Adrenal gland (tissue), 9 donors: ENCODE measurements at regions not wholly inside any gene's neighbourhood (a gene's known extent, or its start where the extent isn't known, plus 50 kb on each side); places are given as distances from the start of the nearest gene placed in this dataset.

Experiments used
- DNase-seq, 7 donors: peaks; one replicate each; pipeline ENCODE4 v3.0.0-alpha.2; 2019 to 2020
- H3K27ac ChIP-seq, 5 donors: fragments of 200-600 bp; sonication (generic) in 4 of 5; 1 replicate in 3 of 5; 2 replicates in 2 of 5; pipeline versions ENCODE4 v1.5.1 to v1.8.0; 2016 to 2020; ENCODE audit warnings: mild to moderate bottlenecking in 1 of 5
- H3K27me3 ChIP-seq: fragments of 200-600 bp; 2 replicates; pipeline ENCODE4 v1.8.0; 2021
- H3K36me3 ChIP-seq, 2 donors: fragments of 200-600 bp; replicated peaks in 1 of 2; 1 replicate in 1 of 2; 2 replicates in 1 of 2; pipeline versions ENCODE4 v1.5.1 to v1.8.0; 2018 to 2022
- H3K4me1 ChIP-seq, 2 donors: fragments of 200-600 bp; replicated peaks in 1 of 2; 1 replicate in 1 of 2; 2 replicates in 1 of 2; pipeline versions ENCODE4 v1.5.1 to v1.8.0; 2018 to 2021
- H3K4me3 ChIP-seq, 4 donors: fragments of 200-600 bp; sonication (generic) in 3 of 4; one replicate each; pipeline ENCODE4 v1.5.1; 2016 to 2018
- H3K9me3 ChIP-seq, 3 donors: fragments of 200-600 bp; sonication (generic) in 1 of 3; replicated peaks in 1 of 3; 1 replicate in 2 of 3; 2 replicates in 1 of 3; pipeline versions ENCODE4 v1.5.1 to v1.8.0; 2016 to 2021
- POLR2A ChIP-seq, 2 donors: fragments of 450-650 bp; IDR thresholded peaks; one replicate each; pipeline ENCODE4 v1.6.1; 2017; ENCODE audit warnings: antibody characterized with exemption in 2 of 2, mild to moderate bottlenecking in 2 of 2, moderate library complexity in 1 of 2
- WGBS, 4 donors: extraction: QIAGEN DNeasy Blood & Tissue Kit in 2 of 4; methylation state at CpG; one replicate each; pipeline versions ENCODE4 v1.1.5 to v1.1.7; 2013 to 2017; 5-methylcytosine and 5-hydroxymethylcytosine counted together
- intact Hi-C, 2 donors: fragments of 100-400 bp; cut with DNase I; formaldehyde crosslinking; loops; one replicate each; pipeline versions ENCODE4 v1.14.1 to v1.15.0; 2022 to 2023
- TF ChIP-seq, protein P1 (sequence below), 6 experiments: fragments of 450-650 bp in 4 of 6; fragments of 200-600 bp in 2 of 6; sonication (generic) in 1 of 6; IDR thresholded peaks; 1 replicate in 5 of 6; 2 replicates in 1 of 6; pipeline versions ENCODE4 v1.5.1 to v1.8.0; 2016 to 2021; ENCODE audit warnings: antibody characterized with exemption in 6 of 6, mild to moderate bottlenecking in 2 of 6, moderate library complexity in 1 of 6
- donor health status: healthy with polysubstance abuse.
- donor health status: Bipolar disorder and iron deficiency.
- donor health status: DM: yes; HTN: yes; CAD: no.
- donor health status: DM: no; HTN: no; CAD: no.
- donor health status: DM: no; HTN: no; CAD: no.

DNA sequence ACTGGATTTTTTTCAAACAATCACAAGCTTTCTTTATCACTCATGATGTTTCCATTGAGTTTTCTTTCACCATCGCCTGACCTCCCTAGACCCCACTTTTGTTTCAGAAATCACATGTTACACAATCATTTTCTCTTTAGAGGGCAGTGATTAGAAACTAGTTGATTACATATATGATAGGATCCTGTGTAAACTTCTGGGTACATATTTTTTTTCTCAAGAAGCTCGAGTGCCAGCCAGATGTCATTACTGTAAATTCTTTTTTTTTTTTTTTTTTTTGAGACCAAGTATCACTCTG, 62.4 kb upstream of the PSMA6 start:
- Histone ChIP-seq H3K4me1 (no peaks in the 10 kb centered on the region), H3K4me3 (no peak overlapping the region), H3K27ac (no peak overlapping the region), H3K9me3 (no peaks in the 10 kb centered on the region), H3K36me3 (no peaks in the 10 kb centered on the region), H3K27me3 (no peaks in the 10 kb centered on the region)
- WGBS, 4 donors = 76 to 88% (median 79%) methylated on average over 2 of the region's 2 CpGs
- no peak for TF ChIP-seq POLR2A (IDR thresholded peaks at IDR 0.05)
- TF ChIP-seq, protein P1, sequence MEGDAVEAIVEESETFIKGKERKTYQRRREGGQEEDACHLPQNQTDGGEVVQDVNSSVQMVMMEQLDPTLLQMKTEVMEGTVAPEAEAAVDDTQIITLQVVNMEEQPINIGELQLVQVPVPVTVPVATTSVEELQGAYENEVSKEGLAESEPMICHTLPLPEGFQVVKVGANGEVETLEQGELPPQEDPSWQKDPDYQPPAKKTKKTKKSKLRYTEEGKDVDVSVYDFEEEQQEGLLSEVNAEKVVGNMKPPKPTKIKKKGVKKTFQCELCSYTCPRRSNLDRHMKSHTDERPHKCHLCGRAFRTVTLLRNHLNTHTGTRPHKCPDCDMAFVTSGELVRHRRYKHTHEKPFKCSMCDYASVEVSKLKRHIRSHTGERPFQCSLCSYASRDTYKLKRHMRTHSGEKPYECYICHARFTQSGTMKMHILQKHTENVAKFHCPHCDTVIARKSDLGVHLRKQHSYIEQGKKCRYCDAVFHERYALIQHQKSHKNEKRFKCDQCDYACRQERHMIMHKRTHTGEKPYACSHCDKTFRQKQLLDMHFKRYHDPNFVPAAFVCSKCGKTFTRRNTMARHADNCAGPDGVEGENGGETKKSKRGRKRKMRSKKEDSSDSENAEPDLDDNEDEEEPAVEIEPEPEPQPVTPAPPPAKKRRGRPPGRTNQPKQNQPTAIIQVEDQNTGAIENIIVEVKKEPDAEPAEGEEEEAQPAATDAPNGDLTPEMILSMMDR (IDR thresholded peaks at IDR 0.05) = no peak
- intact Hi-C loops = no loop called here
- DNase-seq = no peak

DNA sequence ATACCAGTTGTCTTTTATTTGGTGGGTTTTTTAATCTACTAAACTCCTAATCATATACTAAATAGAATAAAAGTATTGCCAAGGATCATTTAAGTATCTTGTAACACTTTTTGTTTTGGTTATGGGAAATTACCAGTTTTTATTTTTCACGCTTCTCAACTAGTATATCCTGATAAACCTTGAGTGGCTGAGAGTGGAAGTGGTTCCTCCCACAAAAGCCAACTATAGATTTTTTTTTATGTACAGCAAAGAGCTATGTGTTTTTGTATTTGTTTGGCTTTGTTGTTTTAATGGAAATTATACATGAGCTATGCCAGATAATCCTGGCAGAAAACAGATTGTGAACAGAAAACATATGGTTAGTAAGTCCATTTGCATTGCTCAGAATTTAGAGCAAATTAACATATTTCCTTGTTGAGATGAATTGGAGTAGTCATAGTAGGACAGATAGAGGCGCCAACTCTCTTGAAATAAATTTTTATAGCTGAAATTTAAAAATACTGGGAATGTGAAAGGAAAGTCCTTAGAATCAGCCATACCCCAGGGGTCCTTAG, 60.9 kb upstream of the PSMA6 start:
- no peak overlapping the region for H3K4me3 ChIP-seq
- TF ChIP-seq, protein P1 (IDR thresholded peaks at IDR 0.05) = no peak
- no peak for TF ChIP-seq POLR2A (IDR thresholded peaks at IDR 0.05)
- intact Hi-C loops = no loop called here
- WGBS, 4 donors = 39 to 68% (median 48%) methylated on average over 2 of the region's 2 CpGs
- no peaks in the 10 kb centered on the region for H3K27me3 ChIP-seq
- no peaks in the 10 kb centered on the region for H3K36me3 ChIP-seq
- no peak overlapping the region for H3K27ac ChIP-seq
- no peak for DNase-seq
- H3K9me3 ChIP-seq = no peaks in the 10 kb centered on the region
- H3K4me1 ChIP-seq = no peaks in the 10 kb centered on the region

- H3K4me1 ChIP-seq = no peaks in the 10 kb centered on the region
- H3K9me3 ChIP-seq = no peaks in the 10 kb centered on the region
- 64 to 81% (median 67%) methylated on average over 6 of the region's 6 CpGs for WGBS, 4 donors
- no peaks in the 10 kb centered on the region for H3K27me3 ChIP-seq
- TF ChIP-seq POLR2A (IDR thresholded peaks at IDR 0.05) = no peak
- TF ChIP-seq, protein P1 (IDR thresholded peaks at IDR 0.05) = no peak
- intact Hi-C loops = no loop called here
- H3K27ac ChIP-seq = no peak overlapping the region
- H3K4me3 ChIP-seq = no peak overlapping the region
- no peak for DNase-seq
- no peaks in the 10 kb centered on the region for H3K36me3 ChIP-seq
Measured at GRCh38 chr14:35234012-35234805, 58.0 kb upstream of the PSMA6 start.

DNA sequence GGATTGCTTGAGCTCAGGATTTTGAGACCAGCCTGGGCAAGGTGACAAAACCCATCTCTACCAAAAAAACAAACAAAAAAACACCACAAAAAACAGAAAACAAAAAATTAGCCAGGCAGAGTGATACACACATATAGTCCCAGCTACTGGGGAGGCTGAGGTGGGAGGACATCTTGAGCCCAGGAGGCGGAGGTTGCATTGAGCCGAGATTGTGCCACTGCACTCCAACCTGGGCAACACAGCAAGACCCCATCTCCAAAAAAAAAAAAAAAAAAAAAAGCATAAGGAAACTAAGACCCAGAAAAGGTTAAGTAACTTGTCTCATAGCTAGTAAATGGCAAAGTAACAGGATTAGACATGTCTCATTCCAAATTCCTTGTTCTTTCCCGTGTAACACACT, 56.3 kb upstream of the PSMA6 start:
- intact Hi-C loops = no loop called here
- H3K9me3 ChIP-seq = no peaks in the 10 kb centered on the region
- no peaks in the 10 kb centered on the region for H3K36me3 ChIP-seq
- no peak overlapping the region for H3K27ac ChIP-seq
- WGBS, 4 donors = 92 to 98% (median 95%) methylated on average over 3 of the region's 3 CpGs
- H3K27me3 ChIP-seq = no peaks in the 10 kb centered on the region
- H3K4me1 ChIP-seq = no peaks in the 10 kb centered on the region
- TF ChIP-seq POLR2A (IDR thresholded peaks at IDR 0.05) = no peak
- TF ChIP-seq, protein P1 (IDR thresholded peaks at IDR 0.05) = no peak
- DNase-seq = no peak
- no peak overlapping the region for H3K4me3 ChIP-seq
